HL-60 (cell line): ENCODE measurements at regions not wholly inside any gene's neighbourhood (a gene's known extent, or its start where the extent isn't known, plus 50 kb on each side); places are given as distances from the start of the nearest gene placed in this dataset.

Experiments
- DNase-seq, 2 experiments: peaks; one replicate each; pipeline ENCODE4 v3.0.0-alpha.2; 2010 to 2020; ENCODE audit warnings: low read depth in 1 of 2, low spot score in 1 of 2
- H3K27ac ChIP-seq: fragments of 250-450 bp; sonication (Bioruptor Pico); replicated peaks from 2 replicates; pipeline ENCODE4 v1.5.1; 2020; ENCODE audit warnings: mild to moderate bottlenecking, moderate library complexity
- H3K27me3 ChIP-seq: fragments of 250-450 bp; sonication (Bioruptor Pico); 2 replicates; pipeline ENCODE4 v1.5.1; 2021; ENCODE audit warnings: mild to moderate bottlenecking, moderate library complexity; ENCODE audit not compliant: insufficient read depth, poor library complexity, severe bottlenecking
- H3K4me3 ChIP-seq: replicated peaks from 2 replicates; pipeline ENCODE4 v1.5.1; 2011; ENCODE audit warnings: mild to moderate bottlenecking, control low read depth, low read length; ENCODE audit not compliant: insufficient read depth
- CTCF ChIP-seq: IDR thresholded peaks from one replicate; pipeline ENCODE4 v1.5.1; 2011; ENCODE audit warnings: low read length, control low read depth, inconsistent platforms; ENCODE audit not compliant: insufficient read depth
- GABPA ChIP-seq: IDR thresholded peaks from 2 replicates; pipeline ENCODE4 v1.6.1; 2012; ENCODE audit warnings: low read depth
- POLR2AphosphoS5 ChIP-seq: IDR thresholded peaks from 2 replicates; pipeline ENCODE4 v1.6.1; 2012; ENCODE audit warnings: low read depth
- SPI1 ChIP-seq: IDR thresholded peaks from 2 replicates; pipeline ENCODE4 v1.6.1; 2012; ENCODE audit warnings: low read depth, mild to moderate bottlenecking, borderline replicate concordance
- TF ChIP-seq, protein P1 (sequence below): IDR thresholded peaks from 2 replicates; pipeline ENCODE4 v1.6.1; 2012; ENCODE audit warnings: low read depth; ENCODE audit not compliant: insufficient replicate concordance

GRCh38 chr5:53359916-53360517 is 120.4 kb upstream of the FST start:
- TF ChIP-seq, protein P1, sequence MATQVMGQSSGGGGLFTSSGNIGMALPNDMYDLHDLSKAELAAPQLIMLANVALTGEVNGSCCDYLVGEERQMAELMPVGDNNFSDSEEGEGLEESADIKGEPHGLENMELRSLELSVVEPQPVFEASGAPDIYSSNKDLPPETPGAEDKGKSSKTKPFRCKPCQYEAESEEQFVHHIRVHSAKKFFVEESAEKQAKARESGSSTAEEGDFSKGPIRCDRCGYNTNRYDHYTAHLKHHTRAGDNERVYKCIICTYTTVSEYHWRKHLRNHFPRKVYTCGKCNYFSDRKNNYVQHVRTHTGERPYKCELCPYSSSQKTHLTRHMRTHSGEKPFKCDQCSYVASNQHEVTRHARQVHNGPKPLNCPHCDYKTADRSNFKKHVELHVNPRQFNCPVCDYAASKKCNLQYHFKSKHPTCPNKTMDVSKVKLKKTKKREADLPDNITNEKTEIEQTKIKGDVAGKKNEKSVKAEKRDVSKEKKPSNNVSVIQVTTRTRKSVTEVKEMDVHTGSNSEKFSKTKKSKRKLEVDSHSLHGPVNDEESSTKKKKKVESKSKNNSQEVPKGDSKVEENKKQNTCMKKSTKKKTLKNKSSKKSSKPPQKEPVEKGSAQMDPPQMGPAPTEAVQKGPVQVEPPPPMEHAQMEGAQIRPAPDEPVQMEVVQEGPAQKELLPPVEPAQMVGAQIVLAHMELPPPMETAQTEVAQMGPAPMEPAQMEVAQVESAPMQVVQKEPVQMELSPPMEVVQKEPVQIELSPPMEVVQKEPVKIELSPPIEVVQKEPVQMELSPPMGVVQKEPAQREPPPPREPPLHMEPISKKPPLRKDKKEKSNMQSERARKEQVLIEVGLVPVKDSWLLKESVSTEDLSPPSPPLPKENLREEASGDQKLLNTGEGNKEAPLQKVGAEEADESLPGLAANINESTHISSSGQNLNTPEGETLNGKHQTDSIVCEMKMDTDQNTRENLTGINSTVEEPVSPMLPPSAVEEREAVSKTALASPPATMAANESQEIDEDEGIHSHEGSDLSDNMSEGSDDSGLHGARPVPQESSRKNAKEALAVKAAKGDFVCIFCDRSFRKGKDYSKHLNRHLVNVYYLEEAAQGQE = no peak
- TF ChIP-seq SPI1 (no peak), GABPA (no peak), POLR2AphosphoS5 (no peak), CTCF (no peak)
- H3K4me3 ChIP-seq = no peak overlapping the region

DNA sequence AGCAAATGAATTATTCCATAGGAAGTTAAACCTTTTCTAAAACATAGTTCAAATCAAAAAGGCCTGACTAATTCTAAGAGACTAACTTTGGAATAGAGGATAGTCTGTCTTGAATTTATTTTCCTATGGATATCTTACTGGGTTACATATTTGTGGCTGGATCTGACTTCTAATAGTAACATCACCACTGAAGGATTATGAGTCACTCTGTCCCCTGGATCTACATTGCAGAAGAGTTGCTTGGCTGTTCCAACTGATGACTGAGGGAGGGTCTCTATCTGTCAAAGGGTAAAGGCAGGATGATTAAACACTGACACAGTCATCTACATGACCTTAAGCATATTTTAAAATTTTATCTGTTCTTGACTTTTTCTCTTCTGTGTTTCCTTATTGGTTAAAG is 119.6 kb upstream of the FST start:
- no peak overlapping the region for H3K4me3 ChIP-seq
- no peaks in the 10 kb centered on the region for H3K27me3 ChIP-seq
- TF ChIP-seq GABPA (no peak), SPI1 (no peak), CTCF (no peak), POLR2AphosphoS5 (no peak)
- TF ChIP-seq, protein P1 = no peak
- DNase-seq = no peak
- H3K27ac ChIP-seq = no peak overlapping the region

More at GRCh38 chr5:53359916-53360517, 120.4 kb upstream of the FST start:
- Histone ChIP-seq H3K27me3 (no peaks in the 10 kb centered on the region), H3K27ac (no peak overlapping the region)
- no peak for DNase-seq

GRCh38 chr5:53361708-53362107 is 118.7 kb upstream of the FST start:
- Histone ChIP-seq H3K27me3 (no peaks in the 10 kb centered on the region), H3K4me3 (no peak overlapping the region), H3K27ac (no peak overlapping the region)
- no peak for DNase-seq
- TF ChIP-seq CTCF = no peak
- no peak for TF ChIP-seq SPI1
- TF ChIP-seq, protein P1 = no peak
- no peak for TF ChIP-seq GABPA
- TF ChIP-seq POLR2AphosphoS5 = no peak
